H9 (cell line): ENCODE measurements at regions not wholly inside any gene's neighbourhood (a gene's known extent, or its start where the extent isn't known, plus 50 kb on each side); places are given as distances from the start of the nearest gene placed in this dataset.

Experiments
- DNase-seq: peaks from one replicate; pipeline ENCODE4 v3.0.0-alpha.2; 2017
- H2AFZ ChIP-seq: one replicate; pipeline ENCODE4 v1.6.1; 2013; ENCODE audit warnings: mild to moderate bottlenecking, low read length, control low read depth, moderate library complexity
- H2AK5ac ChIP-seq: 2 replicates; pipeline ENCODE4 v1.6.1; 2013; ENCODE audit warnings: low read length, control low read depth, mixed read lengths; ENCODE audit not compliant: insufficient read length
- H2BK120ac ChIP-seq: one replicate; pipeline ENCODE4 v1.6.1; 2013; ENCODE audit warnings: low read depth, mild to moderate bottlenecking, low read length, control low read depth, inconsistent platforms; ENCODE audit not compliant: poor library complexity, severe bottlenecking
- H2BK12ac ChIP-seq: 2 replicates; pipeline ENCODE4 v1.6.1; 2013; ENCODE audit warnings: low read length, control low read depth, mixed read lengths, low read depth; ENCODE audit not compliant: insufficient read length
- H2BK15ac ChIP-seq: 2 replicates; pipeline ENCODE4 v1.6.1; 2013; ENCODE audit warnings: low read depth, low read length, control low read depth
- H2BK20ac ChIP-seq: one replicate; pipeline ENCODE4 v1.6.1; 2013; ENCODE audit warnings: low read depth, mild to moderate bottlenecking, low read length, control low read depth, inconsistent platforms; ENCODE audit not compliant: poor library complexity, severe bottlenecking
- H2BK5ac ChIP-seq: 2 replicates; pipeline ENCODE4 v1.6.1; 2013; ENCODE audit warnings: low read length, control low read depth, mixed read lengths; ENCODE audit not compliant: insufficient read length
- H3K14ac ChIP-seq: 2 replicates; pipeline ENCODE4 v1.6.1; 2013; ENCODE audit warnings: low read length, control low read depth; ENCODE audit not compliant: insufficient read depth
- H3K18ac ChIP-seq: 2 replicates; pipeline ENCODE4 v1.6.1; 2013; ENCODE audit warnings: low read depth, mild to moderate bottlenecking, mixed read lengths, low read length, control low read depth; ENCODE audit not compliant: insufficient read length
- H3K23ac ChIP-seq: 2 replicates; pipeline ENCODE4 v1.6.1; 2013; ENCODE audit warnings: low read length, control low read depth, mixed read lengths, low read depth; ENCODE audit not compliant: insufficient read length
- H3K23me2 ChIP-seq: 2 replicates; pipeline ENCODE4 v1.6.1; 2013; ENCODE audit warnings: low read depth, mild to moderate bottlenecking, mixed read lengths, low read length, control low read depth; ENCODE audit not compliant: insufficient read length, poor library complexity, severe bottlenecking
- H3K27ac ChIP-seq: 2 replicates; pipeline ENCODE4 v1.5.1; 2013; ENCODE audit warnings: low read length, control low read depth, mixed read lengths, low read depth; ENCODE audit not compliant: insufficient read length
- H3K27me3 ChIP-seq: 2 replicates; pipeline ENCODE4 v1.6.1; 2013; ENCODE audit warnings: low read length, control low read depth, inconsistent platforms; ENCODE audit not compliant: insufficient read depth
- H3K4ac ChIP-seq: 2 replicates; pipeline ENCODE4 v1.6.1; 2013; ENCODE audit warnings: low read depth, mild to moderate bottlenecking, control low read depth, inconsistent platforms, low read length, moderate library complexity
- H3K4me1 ChIP-seq: 2 replicates; pipeline ENCODE4 v1.6.1; 2013; ENCODE audit warnings: low read length, control low read depth, inconsistent platforms; ENCODE audit not compliant: insufficient read depth
- H3K4me2 ChIP-seq: 2 replicates; pipeline ENCODE4 v1.6.1; 2013; ENCODE audit warnings: low read length, control low read depth, mixed read lengths; ENCODE audit not compliant: insufficient read length, insufficient read depth
- H3K56ac ChIP-seq: 2 replicates; pipeline ENCODE4 v1.6.1; 2013; ENCODE audit warnings: low read depth, mild to moderate bottlenecking, mixed read lengths, low read length, control low read depth; ENCODE audit not compliant: insufficient read length
- H3K79me1 ChIP-seq: 2 replicates; pipeline ENCODE4 v1.6.1; 2013; ENCODE audit warnings: low read depth, mild to moderate bottlenecking, moderate library complexity, low read length, control low read depth, inconsistent platforms; ENCODE audit not compliant: insufficient read depth, poor library complexity, severe bottlenecking
- H3K79me2 ChIP-seq: 2 replicates; pipeline ENCODE4 v1.6.1; 2013; ENCODE audit warnings: low read length, control low read depth, inconsistent platforms; ENCODE audit not compliant: insufficient read depth
- H3K9ac ChIP-seq: 2 replicates; pipeline ENCODE4 v1.6.1; 2013; ENCODE audit warnings: low read length, control low read depth, mixed read lengths; ENCODE audit not compliant: insufficient read length; ENCODE audit errors: extremely low read depth
- H3K9me3 ChIP-seq: one replicate; pipeline ENCODE4 v1.6.1; 2013; ENCODE audit warnings: low read depth, low read length, inconsistent platforms; ENCODE audit not compliant: control insufficient read depth
- H3T11ph ChIP-seq: one replicate; pipeline ENCODE4 v1.6.1; 2013; ENCODE audit warnings: mild to moderate bottlenecking, low read length, control low read depth, inconsistent platforms
- H4K20me1 ChIP-seq: one replicate; pipeline ENCODE4 v1.6.1; 2013; ENCODE audit not compliant: control insufficient read depth, insufficient read length, insufficient read depth
- H4K5ac ChIP-seq: 2 replicates; pipeline ENCODE4 v1.6.1; 2013; ENCODE audit warnings: low read depth, mild to moderate bottlenecking, mixed read lengths, low read length, control low read depth; ENCODE audit not compliant: insufficient read length
- H4K8ac ChIP-seq: replicated peaks from 2 replicates; pipeline ENCODE4 v1.6.1; 2013; ENCODE audit warnings: low read length, control low read depth, mixed read lengths, low read depth; ENCODE audit not compliant: insufficient read length
- H4K91ac ChIP-seq: 2 replicates; pipeline ENCODE4 v1.6.1; 2013; ENCODE audit warnings: low read depth, mild to moderate bottlenecking, moderate library complexity, mixed read lengths, low read length, control low read depth; ENCODE audit not compliant: insufficient read length
- H3K27ac Mint-ChIP-seq, 3 experiments: 2 replicates in 2 of 3; 3 replicates in 1 of 3; pipeline ENCODE4 v1.8.0; 2020 to 2021; ENCODE audit warnings: mixed read lengths in 3 of 3, mild to moderate bottlenecking in 1 of 3, moderate library complexity in 1 of 3
- H3K27me3 Mint-ChIP-seq: 2 replicates; pipeline ENCODE4 v1.8.0; 2021; ENCODE audit warnings: low read depth, mild to moderate bottlenecking, moderate library complexity, mixed read lengths
- H3K36me3 Mint-ChIP-seq, 3 experiments: 2 replicates in 2 of 3; 3 replicates in 1 of 3; pipeline ENCODE4 v1.8.0; 2020 to 2021; ENCODE audit warnings: low read depth in 3 of 3, mixed read lengths in 3 of 3; ENCODE audit not compliant: insufficient read depth in 1 of 3
- H3K4me1 Mint-ChIP-seq, 2 experiments: 2 replicates each; pipeline ENCODE4 v1.8.0; 2020; ENCODE audit warnings: mixed read lengths in 2 of 2
- H3K4me3 Mint-ChIP-seq, 2 experiments: 2 replicates in 1 of 2; 3 replicates in 1 of 2; pipeline ENCODE4 v1.8.0; 2020 to 2021; ENCODE audit warnings: mild to moderate bottlenecking in 2 of 2, mixed read lengths in 2 of 2, moderate library complexity in 1 of 2
- H3K9me3 Mint-ChIP-seq, 2 experiments: 2 replicates in 1 of 2; 3 replicates in 1 of 2; pipeline ENCODE4 v1.8.0; 2020; ENCODE audit warnings: mild to moderate bottlenecking in 2 of 2, mixed read lengths in 2 of 2, moderate library complexity in 1 of 2
- WGBS: extraction: QIAGEN DNeasy Blood & Tissue Kit; methylation state at CpG from one replicate; pipeline ENCODE4 v1.1.7; 2013; ENCODE audit warnings: missing lambda C conversion rate, low lambda C conversion rate, mixed read lengths; ENCODE audit not compliant: insufficient read length; ENCODE audit errors: extremely low coverage; 5-methylcytosine and 5-hydroxymethylcytosine counted together
- TF ChIP-seq, protein P1 (sequence below): fragments of 200-600 bp; sonication (generic); conservative IDR thresholded peaks from 3 replicates; pipeline ENCODE4 v1.8.0; 2021; ENCODE audit warnings: antibody characterized with exemption, mild to moderate bottlenecking

DNA sequence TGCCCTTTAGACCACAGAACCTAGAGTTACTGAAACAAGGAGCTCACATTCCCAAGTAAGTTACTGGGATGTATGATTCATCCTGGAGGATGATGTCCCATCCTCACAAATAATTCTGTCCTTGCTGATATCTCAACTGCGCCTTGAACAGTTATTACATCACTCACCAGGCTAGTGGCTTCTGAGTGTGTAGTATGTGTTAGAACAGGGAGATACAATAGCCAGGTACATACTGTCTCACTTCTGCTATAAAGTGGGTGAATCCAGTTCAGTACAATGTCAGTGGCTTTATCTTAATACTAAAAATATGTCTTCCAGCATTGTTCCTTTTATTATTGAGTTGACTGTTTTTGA, 483.2 kb upstream of the FRG2C start:
- Histone ChIP-seq H2AFZ (no peak overlapping the region), H3K56ac (no peak overlapping the region), H3K23me2 (no peaks in the 10 kb centered on the region), H3K27ac (no peak overlapping the region), H2BK20ac (no peak overlapping the region), H3K18ac (no peak overlapping the region), H3T11ph (no peak overlapping the region), H4K20me1 (no peaks in the 10 kb centered on the region), H2BK15ac (no peak overlapping the region), H3K79me1 (no peaks in the 10 kb centered on the region), H3K23ac (no peak overlapping the region), H3K4ac (no peak overlapping the region), H3K79me2 (no peaks in the 10 kb centered on the region), H2AK5ac (no peak overlapping the region), H2BK12ac (no peak overlapping the region), H2BK5ac (no peak overlapping the region), H2BK120ac (no peak overlapping the region), H4K8ac (no peak overlapping the region), H3K27me3 (no peaks in the 10 kb centered on the region), H3K4me1 (no peaks in the 10 kb centered on the region), H3K9ac (no peak overlapping the region), H3K14ac (no peak overlapping the region), H3K9me3 (no peaks in the 10 kb centered on the region), H4K91ac (no peak overlapping the region), H3K4me2 (no peak overlapping the region), H4K5ac (no peak overlapping the region)
- Mint-ChIP-seq H3K4me3 (no peak overlapping the region), H3K4me1 (peaks cover 9 to 12% of the 10 kb centered on the region in 2 experiments), H3K27ac (no peak overlapping the region), H3K9me3 (no peaks in the 10 kb centered on the region; a peak in 1 of 5 replicates), H3K27me3 (no peaks in the 10 kb centered on the region; the same call in none of the 2 replicates), H3K36me3 (no peaks in the 10 kb centered on the region; a peak in 1 of 7 replicates)
- TF ChIP-seq, protein P1, sequence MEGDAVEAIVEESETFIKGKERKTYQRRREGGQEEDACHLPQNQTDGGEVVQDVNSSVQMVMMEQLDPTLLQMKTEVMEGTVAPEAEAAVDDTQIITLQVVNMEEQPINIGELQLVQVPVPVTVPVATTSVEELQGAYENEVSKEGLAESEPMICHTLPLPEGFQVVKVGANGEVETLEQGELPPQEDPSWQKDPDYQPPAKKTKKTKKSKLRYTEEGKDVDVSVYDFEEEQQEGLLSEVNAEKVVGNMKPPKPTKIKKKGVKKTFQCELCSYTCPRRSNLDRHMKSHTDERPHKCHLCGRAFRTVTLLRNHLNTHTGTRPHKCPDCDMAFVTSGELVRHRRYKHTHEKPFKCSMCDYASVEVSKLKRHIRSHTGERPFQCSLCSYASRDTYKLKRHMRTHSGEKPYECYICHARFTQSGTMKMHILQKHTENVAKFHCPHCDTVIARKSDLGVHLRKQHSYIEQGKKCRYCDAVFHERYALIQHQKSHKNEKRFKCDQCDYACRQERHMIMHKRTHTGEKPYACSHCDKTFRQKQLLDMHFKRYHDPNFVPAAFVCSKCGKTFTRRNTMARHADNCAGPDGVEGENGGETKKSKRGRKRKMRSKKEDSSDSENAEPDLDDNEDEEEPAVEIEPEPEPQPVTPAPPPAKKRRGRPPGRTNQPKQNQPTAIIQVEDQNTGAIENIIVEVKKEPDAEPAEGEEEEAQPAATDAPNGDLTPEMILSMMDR = no peak
- WGBS = no CpG with 5 or more reads among the region's 1 CpG
- DNase-seq = no peak
